HG02885 (cell line): ENCODE measurements at regions not wholly inside any gene's neighbourhood (a gene's known extent, or its start where the extent isn't known, plus 50 kb on each side); places are given as distances from the start of the nearest gene placed in this dataset.

ENCODE experiments used
- ATAC-seq: cut with Tn5 transposase; IDR thresholded peaks from one replicate; pipeline ENCODE4 v1.9.1; 2021; ENCODE audit warnings: mild to moderate bottlenecking; ENCODE audit not compliant: unreplicated experiment, poor library complexity

DNA sequence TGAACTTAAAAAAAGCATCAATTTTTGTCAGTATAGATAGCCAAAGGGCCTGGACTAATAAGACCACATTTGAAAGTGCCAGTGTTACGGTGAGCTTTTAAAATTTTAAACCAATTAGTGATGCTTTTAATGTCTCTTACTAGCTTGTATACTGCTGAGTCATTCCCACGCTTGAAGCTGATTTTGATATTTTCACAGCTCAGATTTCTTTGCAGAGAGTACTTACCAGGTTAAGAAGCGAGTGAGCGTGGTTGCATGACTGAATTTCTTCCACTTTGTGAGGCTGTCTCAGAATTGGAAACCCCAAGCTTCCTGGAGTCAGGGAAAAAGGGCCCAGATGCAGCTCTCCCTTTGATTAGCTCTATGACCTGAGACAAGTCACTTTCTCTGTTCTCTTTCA lies 74.5 kb upstream of the NBEA start:
- no peak for ATAC-seq

DNA sequence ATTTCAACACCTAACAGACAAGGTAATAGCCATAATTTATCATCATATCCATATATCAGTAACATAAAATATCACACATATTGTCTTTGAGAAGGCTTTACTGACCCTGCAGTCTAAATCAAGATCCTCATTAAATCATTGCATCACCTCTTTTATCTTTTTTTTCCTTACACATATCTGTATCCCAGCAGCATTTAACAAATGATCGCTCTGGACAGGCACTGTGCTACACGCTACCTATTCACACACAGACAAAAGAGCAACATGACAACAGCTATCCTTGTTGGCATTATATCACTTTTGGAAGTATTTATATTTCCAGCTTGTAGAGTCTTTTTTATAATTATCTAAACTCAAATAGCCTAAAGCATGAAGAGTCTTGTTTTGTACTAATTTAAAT lies 73.3 kb upstream of the NBEA start:
- ATAC-seq, result no peak

DNA sequence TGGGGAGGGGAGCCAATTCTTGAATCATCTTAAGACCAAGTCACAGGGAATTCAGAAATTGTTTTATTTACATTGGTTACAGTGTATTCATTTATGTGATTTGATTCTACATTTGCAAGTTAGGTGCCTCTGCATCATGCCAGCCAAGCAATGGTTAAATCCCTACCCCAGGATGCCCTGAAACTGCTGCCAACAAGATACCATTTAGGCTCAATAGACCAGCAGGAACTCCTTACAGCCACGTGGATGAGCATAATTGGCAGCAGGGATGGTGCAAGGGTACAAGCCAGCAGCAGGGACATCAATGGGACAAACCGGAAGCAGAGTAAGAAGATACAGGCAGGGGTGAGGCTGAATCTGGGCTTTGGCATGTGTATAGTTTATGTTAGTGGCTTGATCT lies 72.4 kb upstream of the NBEA start:
- no peak for ATAC-seq

DNA sequence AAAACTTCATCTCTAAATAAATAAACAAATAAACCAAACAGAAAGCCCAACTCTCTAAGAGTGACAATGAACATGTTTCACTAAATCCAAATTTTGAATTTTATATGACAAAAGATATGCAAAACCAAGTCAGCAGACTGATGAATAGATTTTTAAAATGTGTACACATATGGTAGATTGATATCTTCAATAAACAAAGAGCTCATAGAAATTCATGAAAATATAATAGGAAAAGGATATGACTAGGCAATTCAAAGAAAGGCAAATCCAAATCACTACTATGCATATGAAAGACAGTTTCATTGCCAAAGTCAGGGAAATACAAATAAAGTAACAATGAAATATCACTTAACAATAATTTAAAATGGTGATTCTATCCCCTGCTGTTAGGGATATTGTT lies 63.7 kb upstream of the NBEA start:
- no peak for ATAC-seq

DNA sequence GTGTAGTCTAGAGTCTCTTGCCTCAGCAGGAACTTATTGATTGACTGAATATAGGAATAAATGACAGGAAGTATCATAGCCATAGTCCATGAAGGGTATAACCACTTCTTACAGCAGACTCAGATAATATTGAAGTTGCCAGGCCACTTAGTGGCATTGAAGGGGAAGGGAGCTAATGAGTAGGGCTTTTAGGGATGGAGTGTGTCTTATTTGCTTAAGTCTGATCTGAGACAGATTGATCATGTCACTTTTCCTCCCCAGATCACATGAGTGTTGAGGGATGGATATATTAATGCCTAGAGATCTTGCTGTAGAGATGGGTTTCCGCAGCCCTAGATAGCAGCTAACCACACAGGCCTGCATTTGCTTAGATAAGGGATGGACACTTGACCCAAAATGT lies 62.2 kb upstream of the NBEA start:
- ATAC-seq, result no peak

DNA sequence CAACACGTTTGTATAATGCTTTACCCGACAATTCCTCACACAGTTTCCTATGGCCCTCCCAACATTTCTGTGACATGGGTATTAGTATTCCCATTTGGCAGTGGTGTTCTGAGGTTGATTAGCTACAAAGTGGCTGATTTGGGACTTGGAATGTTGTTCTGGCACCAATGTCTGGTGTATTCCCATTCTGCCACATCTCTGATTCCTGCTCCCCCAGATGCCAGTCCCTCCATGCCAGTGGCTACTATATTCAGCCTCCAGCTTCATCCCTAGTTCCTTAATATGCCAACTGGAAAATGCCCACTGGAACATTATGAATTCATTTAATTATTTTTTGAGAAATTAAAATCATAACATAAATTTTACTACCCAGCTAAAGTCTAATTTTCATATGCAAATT lies 60.6 kb upstream of the NBEA start:
- ATAC-seq, result no peak

DNA sequence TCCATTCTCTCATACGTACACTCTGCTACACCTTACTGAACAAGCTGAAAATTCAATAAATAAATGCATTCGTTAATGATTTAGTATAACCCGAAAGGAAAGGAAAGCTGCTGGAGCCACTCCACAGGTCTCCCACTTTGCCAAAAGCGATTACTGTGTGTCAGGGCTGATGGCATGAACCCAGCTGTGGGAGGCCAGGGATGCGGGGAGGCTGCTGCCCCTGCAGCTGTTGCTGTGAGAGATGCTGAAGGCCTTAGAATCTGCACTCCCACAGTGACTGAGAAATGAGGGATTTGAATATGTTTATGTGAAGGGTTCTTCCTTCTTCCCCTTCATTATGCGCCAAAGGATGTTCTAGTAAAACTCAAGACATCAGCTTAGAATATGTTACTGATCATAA lies 58.7 kb upstream of the NBEA start:
- ATAC-seq, result no peak

DNA sequence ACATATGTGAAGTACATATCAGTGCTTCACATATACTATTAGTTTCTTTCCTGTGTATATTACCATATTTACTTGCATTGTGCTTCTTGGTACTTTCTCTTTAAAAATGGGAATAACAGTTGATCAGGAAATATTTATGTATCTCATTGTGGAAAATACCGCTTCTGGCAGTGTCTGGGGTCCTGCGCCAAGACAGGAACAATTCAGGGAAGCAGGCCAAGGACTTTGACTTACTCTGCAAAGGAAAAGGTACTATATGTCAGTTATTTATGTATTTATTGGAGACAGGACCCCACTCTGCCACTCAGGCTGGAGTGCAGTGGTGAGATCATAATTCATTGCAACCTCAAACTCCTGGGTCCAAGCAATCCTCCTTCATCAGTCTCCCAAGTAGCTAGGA lies 57.7 kb upstream of the NBEA start:
- no peak for ATAC-seq

DNA sequence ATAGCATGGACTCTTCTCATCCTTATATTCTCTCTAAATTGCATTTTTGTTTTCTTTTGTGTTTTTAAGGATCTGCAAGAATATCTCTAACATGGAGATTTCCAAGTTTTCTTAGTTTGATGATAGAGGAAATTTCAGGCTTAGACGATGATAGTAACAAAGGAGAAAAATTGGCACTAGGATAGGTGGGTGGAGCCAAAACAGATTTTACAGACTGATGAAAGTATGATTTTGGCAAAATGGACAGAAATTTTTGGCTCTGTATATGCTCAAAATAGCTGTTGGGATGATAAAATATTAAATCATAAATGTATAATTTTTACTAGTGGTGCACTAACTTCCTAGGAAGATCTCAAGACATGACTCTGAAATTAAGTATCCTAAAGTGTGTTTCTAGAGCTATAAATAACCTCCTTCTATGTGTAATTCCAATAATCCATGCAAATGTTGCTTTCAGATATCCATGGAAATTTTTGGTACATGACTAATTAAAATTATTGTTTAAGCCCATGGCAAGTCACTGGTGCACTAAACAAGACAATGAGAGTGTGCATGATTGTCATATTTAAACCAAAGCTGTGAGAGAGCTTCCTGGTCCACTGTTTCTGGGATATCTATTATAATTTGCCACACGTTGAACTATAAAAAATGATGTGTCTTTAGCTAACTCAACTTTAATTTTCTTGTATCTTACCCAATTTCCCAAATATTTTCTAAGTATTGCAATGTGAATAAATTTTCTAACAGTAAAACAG lies 55.8 kb upstream of the NBEA start:
- no peak for ATAC-seq

DNA sequence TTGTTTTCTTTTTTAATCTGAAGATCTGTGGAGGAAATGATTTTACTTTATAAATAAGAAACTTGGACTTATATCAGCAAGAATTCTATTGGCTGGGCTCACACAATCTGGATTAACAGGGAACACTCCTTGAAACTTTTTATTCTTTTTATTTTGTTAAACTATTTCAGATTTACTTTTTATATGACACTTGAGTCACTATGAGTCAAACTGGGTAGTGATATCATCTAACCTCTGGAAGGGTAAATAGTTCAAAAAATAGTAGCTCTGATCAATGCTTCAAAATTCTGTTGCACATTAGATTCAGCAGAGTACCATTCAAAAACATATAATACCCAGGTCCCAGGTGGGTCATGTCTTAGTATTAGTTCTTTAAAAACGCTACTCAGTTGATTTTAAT lies 55.1 kb upstream of the NBEA start:
- no peak for ATAC-seq
